ENCODE measurements at regions not wholly inside any gene's neighbourhood (a gene's known extent, or its start where the extent isn't known, plus 50 kb on each side); places are given as distances from the start of the nearest gene placed in this dataset.

DNA sequence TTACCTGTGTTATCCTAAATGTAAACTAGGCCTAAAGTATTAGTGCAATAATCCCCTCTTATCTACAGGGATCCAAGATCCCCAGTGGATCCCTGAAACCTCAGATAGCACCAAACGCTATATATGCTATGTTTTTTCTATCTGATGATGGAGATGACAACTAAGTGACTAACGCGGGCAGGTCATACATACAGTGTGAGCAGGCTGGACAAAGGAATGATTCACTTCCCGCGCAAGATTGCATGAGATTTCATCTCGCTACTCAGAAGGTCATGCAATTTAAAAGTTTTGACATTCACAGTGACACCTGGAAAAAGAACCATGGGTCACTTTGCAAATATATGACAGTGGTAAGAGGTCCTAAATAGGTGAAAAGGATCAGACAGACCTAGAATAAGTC lies 875.9 kb downstream of the HACE1 start:
- no peak for TF ChIP-seq TAF1 (IDR thresholded peaks at IDR 0.05; ENCODE audit: low read depth)
- TF ChIP-seq YY1 (IDR thresholded peaks at IDR 0.05; ENCODE audit: low read depth): no peak
- TF ChIP-seq CEBPB (IDR thresholded peaks at IDR 0.05): no peak
- TF ChIP-seq, protein P1, sequence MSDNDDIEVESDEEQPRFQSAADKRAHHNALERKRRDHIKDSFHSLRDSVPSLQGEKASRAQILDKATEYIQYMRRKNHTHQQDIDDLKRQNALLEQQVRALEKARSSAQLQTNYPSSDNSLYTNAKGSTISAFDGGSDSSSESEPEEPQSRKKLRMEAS (IDR thresholded peaks at IDR 0.05): no peak
- TF ChIP-seq TEAD4 (IDR thresholded peaks at IDR 0.05): no peak
- TF ChIP-seq EP300 (IDR thresholded peaks at IDR 0.05; ENCODE audit: borderline replicate concordance): no peak
- no peak for TF ChIP-seq NFIC (IDR thresholded peaks at IDR 0.05)

All from Ishikawa (cell line).